HG02642 (cell line): ENCODE measurements at regions not wholly inside any gene's neighbourhood (a gene's known extent, or its start where the extent isn't known, plus 50 kb on each side); places are given as distances from the start of the nearest gene placed in this dataset.

Source experiments
- ATAC-seq: cut with Tn5 transposase; IDR thresholded peaks from one replicate; pipeline ENCODE4 v1.9.1; 2021; ENCODE audit warnings: mild to moderate bottlenecking; ENCODE audit not compliant: unreplicated experiment, poor library complexity

- ATAC-seq: no peak
Measured at GRCh38 chr10:130230036-130230435, 93.8 kb downstream of the GLRX3 start.

DNA sequence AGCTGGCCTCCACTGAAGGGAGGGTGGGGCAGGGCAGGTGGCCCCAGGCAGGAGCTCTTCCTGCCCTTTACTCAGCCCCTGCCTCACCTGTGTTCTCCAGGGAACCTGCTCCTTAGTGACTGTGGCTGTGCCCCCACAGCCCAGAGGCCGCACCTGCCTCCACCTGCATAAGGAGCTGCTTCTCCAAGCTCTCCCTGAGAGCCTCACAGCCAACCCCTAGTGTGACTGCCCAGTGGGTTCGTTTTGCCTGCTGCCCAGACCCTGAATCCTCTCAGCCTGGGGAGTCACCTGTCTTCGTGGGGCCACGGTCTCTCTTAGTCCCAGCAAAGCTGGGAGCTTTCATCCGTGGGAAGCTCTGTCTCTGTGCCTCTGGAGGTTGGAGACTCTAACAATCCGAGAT lies 94.4 kb downstream of the GLRX3 start:
- no peak for ATAC-seq

DNA sequence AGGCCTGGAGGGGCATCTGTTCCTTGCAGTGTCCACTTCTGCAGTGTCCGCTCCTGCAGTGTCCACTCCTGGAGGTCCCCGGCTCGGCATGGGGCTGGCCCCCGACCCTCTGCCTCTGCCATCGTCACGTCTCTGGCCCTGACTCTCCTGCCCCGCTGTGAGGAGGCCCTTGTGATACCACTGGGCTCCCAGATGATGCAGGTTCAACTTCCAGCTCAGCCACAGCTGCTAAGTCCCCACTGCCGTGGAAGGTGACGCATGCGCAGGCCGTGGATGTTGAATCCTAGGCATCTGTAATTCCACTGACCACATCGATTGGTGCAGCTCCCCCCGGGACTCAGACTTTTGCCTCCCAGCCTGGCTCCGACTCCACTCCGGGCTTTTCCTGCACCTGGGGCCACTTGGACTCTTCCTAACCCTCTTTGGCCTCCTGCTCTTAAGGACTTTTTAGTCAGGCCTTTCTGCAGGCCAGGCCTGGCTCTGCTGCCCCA lies 95.1 kb downstream of the GLRX3 start:
- no peak for ATAC-seq

DNA sequence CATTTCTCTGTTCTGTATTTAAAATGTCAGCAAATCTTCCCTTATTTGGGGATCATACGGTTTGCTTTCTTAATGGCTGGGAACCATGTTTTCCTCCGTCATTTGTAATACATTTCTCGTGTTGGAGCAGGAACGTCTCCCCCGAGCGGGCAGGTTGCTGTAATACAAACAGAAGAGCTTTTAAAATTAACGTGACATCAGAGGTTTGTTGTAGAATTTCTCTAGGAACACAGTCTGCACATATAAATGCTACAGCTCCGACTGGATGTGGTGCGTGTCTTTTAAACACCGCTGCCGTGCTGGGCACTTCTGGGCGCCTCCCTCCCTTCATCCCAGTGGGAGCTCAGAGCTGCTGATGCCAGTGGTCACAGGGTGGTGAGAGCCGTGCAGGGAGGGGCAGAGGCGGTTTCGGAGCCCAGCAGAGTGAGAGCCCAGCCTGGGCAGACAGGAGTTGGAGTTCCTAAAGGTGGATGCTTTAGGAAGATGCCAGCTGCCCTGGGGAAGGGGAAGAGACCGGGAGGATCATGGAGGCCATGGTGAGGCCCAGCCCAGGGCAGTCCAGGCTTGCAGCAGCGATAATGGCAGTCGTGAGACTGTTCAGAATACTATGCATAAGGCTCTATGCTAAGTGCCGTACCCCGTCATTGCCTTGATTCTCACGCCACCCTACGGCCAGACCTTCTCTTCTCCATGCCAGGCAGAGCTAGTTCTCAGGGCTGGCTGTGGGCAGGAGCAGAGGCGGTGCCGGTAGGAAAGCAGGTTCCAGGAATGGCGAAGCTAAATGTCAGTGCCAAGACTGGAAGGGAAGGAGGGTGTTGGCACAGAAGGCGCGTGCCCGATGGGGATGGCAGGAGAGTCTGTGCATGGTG lies 96.2 kb downstream of the GLRX3 start:
- ATAC-seq: no peak

GRCh38 chr10:130233035-130233360 lies 96.8 kb downstream of the GLRX3 start:
- ATAC-seq: no peak

GRCh38 chr10:130233426-130233825 lies 97.2 kb downstream of the GLRX3 start:
- no peak for ATAC-seq

DNA sequence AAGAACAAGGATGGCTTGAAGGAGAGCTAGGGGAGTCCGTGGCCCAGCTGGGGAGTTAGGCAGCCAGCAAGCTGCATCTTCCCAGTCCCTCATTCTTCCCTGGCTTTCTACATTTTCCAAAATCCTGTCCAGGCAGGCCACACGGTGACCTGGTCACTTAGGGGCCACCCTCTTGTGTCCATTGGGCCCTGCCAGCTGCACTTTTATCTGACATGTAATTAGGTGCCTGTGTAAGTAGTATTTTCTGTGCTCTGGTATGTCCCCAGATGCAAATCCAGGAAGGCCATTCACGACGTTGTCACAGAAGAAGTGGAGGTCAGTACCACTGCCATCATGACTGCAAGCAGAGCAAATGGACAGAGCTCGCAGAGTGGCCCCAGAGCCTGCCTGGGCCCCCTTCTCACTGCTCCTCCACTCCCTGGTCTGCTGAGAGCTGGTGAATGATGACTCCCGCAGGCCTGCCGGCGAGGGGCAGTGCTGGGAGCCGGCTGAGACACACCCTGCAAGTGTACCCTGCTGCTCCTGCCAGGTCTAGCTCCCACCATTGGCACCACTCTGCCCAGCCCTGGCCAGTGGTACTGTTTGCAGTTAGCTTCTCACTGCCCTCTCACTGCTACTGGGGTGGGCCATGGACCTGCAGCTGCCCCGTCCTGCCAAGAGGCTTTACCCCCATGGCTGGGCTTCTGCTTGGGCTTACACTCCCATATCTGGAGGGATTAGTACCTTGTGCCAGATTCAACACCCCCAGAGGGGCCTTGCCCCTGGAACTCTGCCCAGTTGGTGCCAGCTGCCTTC lies 98.2 kb downstream of the GLRX3 start:
- ATAC-seq: no peak

DNA sequence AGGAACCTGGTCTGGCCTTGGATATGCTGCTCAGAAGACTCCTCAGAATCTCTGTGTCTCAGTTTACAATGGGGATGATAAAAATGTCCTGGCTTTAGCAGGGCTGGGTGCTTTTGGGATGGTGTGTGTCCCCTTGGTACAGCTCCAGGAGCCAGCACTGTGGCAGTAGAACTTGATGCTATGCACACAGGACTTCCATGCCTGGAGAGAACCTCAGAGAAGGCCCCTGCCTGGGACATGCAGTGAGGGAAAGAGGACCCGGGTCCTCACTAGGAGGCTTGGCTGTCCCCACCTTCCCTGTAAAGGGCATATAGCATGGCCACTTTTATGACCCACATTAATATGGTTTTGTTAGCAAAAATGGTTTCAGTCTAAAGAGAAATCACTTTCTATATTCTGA lies 100.5 kb downstream of the GLRX3 start:
- no peak for ATAC-seq

- ATAC-seq: no peak
Measured at GRCh38 chr10:130240409-130240808, 104.2 kb downstream of the GLRX3 start.

- no peak for ATAC-seq
Measured at GRCh38 chr10:130242513-130242912, 106.3 kb downstream of the GLRX3 start.

- ATAC-seq: no peak
Measured at GRCh38 chr10:130243015-130243414, 106.8 kb downstream of the GLRX3 start.

GRCh38 chr10:130244031-130244927 lies 108.1 kb downstream of the GLRX3 start:
- ATAC-seq: no peak

DNA sequence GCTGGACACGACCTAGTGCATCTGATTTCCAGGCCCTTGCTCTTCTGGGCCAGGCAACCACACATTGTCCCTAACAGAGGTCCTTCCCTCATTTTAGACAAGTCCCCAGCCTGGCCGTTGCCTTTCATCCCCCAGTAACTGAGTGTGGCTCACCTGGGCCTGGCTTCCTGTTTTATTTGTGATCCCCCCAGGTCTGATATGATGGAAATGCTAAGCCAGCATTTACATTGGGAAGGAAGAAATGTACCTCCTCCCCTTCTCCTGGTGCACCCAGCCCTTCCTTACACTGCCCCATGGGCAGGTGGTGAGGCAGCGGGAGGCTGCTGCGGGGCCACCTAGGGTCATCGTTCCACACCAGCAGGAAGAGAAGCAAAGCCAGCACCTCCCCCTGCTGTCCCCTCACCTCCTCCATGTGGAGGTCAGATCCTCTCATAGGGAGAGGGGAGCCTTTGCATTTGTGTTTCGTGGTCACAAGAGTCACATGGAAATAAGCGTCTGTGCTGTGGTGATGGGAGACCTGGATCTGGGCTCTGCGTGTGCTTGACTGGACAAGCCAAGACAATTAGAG lies 108.8 kb downstream of the GLRX3 start:
- no peak for ATAC-seq

DNA sequence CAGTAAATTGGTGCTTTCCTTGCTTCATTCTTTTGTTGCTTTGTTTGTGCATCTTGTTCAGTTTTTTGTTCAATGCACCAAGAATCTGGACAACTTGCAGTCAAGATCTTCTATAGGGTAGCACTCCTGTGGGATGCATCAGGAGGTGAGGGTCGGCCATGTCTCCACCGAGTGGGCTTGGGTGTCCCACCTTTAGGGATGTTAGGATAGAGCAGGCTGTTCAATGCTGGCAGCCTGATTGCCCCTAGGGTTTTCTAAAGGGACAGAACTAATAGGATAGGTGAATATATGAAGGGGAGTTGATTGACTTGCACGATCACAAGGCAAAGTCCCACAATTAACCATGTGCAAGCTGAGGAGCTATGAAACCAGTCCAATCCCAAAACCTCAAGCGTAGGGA lies 109.9 kb downstream of the GLRX3 start:
- ATAC-seq: no peak

DNA sequence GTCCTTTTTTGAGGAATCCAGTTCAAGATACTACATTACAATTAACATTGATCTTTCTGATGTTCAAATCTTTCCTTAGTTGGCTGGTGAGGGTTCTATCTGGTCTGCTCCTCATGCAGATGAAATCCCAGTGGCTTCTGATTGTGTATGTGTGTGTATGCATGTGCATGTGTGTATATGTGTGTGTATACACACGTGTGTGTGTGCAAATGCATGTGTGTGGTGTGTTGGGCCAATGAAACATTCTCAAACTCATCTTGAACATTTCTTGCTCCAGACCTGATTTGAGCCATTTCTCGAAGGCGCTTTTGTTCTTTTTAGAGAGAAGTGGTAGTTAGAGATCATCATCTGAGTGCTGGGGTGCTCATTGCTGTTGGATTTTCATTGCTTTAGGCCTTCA lies 113.9 kb downstream of the GLRX3 start:
- no peak for ATAC-seq

DNA sequence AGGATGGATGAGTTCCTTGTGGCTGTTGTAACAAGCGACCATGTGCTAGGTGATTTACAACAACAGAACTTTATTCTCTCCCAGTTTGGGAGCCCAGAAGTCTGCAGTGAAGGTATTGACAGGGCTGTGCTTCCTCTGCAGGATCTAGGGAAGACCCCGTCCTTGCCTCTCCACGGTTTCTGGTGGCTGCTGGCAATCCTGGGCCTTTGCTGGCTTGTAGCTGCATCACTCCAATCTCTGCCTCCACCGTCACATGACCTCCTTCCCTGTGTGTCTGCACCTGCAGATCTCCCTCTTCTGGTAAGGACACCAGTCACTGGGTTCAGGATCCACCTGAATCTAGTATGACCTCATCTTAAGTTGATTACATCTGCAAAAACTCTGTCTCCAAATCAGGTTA lies 115.6 kb downstream of the GLRX3 start:
- no peak for ATAC-seq

- ATAC-seq: no peak
Measured at GRCh38 chr10:130254243-130254642, 118.1 kb downstream of the GLRX3 start.

- no peak for ATAC-seq
Measured at GRCh38 chr10:130254662-130255061, 118.5 kb downstream of the GLRX3 start.

- no peak for ATAC-seq
Measured at GRCh38 chr10:130255777-130256176, 119.6 kb downstream of the GLRX3 start.

DNA sequence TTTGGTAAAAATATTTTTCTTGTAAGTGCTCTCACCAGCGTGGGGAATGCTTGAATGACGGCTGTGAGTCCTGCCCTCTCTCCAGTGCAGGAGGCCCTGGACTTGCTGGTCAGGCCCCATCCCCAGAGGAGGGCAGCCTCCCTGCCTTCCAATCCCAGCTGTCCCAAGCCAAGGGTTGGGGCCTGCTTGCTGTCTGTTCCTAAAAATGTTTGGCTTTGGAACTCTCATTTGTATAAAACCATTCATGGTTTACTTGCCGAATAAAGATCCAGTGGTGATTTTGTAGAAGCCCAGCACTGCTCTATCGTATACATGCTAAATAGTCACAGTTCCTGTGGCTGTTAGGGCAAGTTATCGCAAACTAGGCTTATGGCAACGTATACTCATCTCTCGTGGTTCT lies 121.7 kb downstream of the GLRX3 start:
- no peak for ATAC-seq
